ENCODE measurements at regions not wholly inside any gene's neighbourhood (a gene's known extent, or its start where the extent isn't known, plus 50 kb on each side); places are given as distances from the start of the nearest gene placed in this dataset.

DNA sequence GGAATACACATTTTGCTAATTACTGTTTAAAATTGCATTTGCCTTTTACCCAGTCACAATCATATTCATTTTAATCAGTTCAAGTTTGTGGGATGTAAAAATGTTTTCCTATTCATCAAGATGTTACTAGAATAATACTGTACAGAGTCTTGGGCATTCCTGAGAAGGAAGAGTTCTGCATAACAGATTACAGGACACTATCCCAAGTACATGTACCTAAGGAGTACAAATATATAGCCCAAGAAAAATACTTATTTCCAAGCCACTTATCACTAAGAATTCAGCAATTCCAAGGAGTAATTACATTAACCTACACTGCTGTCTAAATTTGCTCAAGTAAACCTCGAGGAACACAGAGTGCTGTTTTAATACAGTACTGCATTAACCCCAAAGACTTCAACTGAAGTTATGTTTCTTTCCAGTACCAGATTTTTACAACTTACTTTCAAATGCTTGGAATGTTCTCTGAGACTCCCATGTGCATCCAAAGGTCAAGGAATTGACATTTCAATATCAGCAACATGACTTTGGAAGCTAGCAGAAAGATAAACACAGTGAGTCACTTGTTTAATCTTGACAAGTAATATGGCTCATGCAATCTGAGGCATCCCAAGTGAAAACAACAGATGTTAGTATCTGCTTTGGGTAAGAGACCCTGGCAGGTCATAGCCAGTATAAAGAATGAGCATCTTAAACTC lies 125.4 kb upstream of the BET1 start:
- TF ChIP-seq JUN (IDR thresholded peaks at IDR 0.05; ENCODE audit: borderline replicate concordance, insufficient read depth, insufficient read length, low read depth) (peak; percentile 54), POLR2A (IDR thresholded peaks at IDR 0.05; ENCODE audit: low read depth, low read length) (no peak), EZH2 (IDR thresholded peaks at IDR 0.05; ENCODE audit: borderline replicate concordance, low read depth, low read length, severe bottlenecking) (no peak), FOS (IDR thresholded peaks at IDR 0.05; ENCODE audit: borderline replicate concordance, insufficient read depth, low read length) (peak; percentile 90), MYC (IDR thresholded peaks at IDR 0.05; ENCODE audit: low read depth, low read length) (no peak), POLR2AphosphoS5 (IDR thresholded peaks at IDR 0.05; ENCODE audit: insufficient read depth, low read depth, low read length) (peak; percentile 59), GATA2 (IDR thresholded peaks at IDR 0.05; ENCODE audit: insufficient read depth, insufficient read length, low read depth, low read length) (peak; percentile 89)
- TF ChIP-seq, protein P1, sequence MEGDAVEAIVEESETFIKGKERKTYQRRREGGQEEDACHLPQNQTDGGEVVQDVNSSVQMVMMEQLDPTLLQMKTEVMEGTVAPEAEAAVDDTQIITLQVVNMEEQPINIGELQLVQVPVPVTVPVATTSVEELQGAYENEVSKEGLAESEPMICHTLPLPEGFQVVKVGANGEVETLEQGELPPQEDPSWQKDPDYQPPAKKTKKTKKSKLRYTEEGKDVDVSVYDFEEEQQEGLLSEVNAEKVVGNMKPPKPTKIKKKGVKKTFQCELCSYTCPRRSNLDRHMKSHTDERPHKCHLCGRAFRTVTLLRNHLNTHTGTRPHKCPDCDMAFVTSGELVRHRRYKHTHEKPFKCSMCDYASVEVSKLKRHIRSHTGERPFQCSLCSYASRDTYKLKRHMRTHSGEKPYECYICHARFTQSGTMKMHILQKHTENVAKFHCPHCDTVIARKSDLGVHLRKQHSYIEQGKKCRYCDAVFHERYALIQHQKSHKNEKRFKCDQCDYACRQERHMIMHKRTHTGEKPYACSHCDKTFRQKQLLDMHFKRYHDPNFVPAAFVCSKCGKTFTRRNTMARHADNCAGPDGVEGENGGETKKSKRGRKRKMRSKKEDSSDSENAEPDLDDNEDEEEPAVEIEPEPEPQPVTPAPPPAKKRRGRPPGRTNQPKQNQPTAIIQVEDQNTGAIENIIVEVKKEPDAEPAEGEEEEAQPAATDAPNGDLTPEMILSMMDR (IDR thresholded peaks at IDR 0.05; ENCODE audit: extremely low read depth in 1 of 2, insufficient read depth in 1 of 2, low read depth in 1 of 2, low read length in 2 of 2), result no peak
- TF ChIP-seq, protein P2, sequence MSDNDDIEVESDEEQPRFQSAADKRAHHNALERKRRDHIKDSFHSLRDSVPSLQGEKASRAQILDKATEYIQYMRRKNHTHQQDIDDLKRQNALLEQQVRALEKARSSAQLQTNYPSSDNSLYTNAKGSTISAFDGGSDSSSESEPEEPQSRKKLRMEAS (IDR thresholded peaks at IDR 0.05; ENCODE audit: insufficient read depth, insufficient read length), result no peak
